ENCODE measurements at regions not wholly inside any gene's neighbourhood (a gene's known extent, or its start where the extent isn't known, plus 50 kb on each side); places are given as distances from the start of the nearest gene placed in this dataset.

- H3K27ac ChIP-seq (ENCODE audit: low read depth in 1 of 2, low read length in 1 of 2) = no peak overlapping the region
- no peaks in the 10 kb centered on the region for H3K27me3 ChIP-seq (ENCODE audit: control insufficient read depth in 3 of 3, insufficient read depth in 3 of 3, low read length in 2 of 3)
- H3K4me3 ChIP-seq = no peak overlapping the region
- WGBS, 2 donors = 82 to 87% methylated on average over 8 of the region's 8 CpGs
- DNase-seq (no peak), ATAC-seq (ENCODE audit: insufficient read depth, low FRiP score) (no peak)
- no peaks in the 10 kb centered on the region for H3K9me3 ChIP-seq (ENCODE audit: control insufficient read depth in 4 of 4, insufficient read depth in 3 of 4, low read length in 3 of 4)
- H3K9ac ChIP-seq (ENCODE audit: insufficient read depth in 1 of 2, low read length in 2 of 2) = no peak overlapping the region
- no peaks in the 10 kb centered on the region for H3K36me3 ChIP-seq (ENCODE audit: control insufficient read depth in 4 of 4, insufficient read depth in 4 of 4, low read length in 4 of 4)
- peaks cover 0 to 14% (median 11%) of the 10 kb centered on the region in 5 donors for H3K4me1 ChIP-seq (ENCODE audit: control insufficient read depth in 5 of 5, insufficient read depth in 5 of 5, low read length in 5 of 5)
- no peak for TF ChIP-seq CTCF (IDR thresholded peaks at IDR 0.05; ENCODE audit: control extremely low read depth, extremely low read depth)
These were observed 63.4 kb downstream of the KATNIP start for GRCh38 chr16:27613238-27613791.

- H3K4me1 ChIP-seq (ENCODE audit: control insufficient read depth in 5 of 5, insufficient read depth in 5 of 5, low read length in 5 of 5) = peaks cover 0 to 32% (median 20%) of the 10 kb centered on the region in 5 donors
- 92% methylated on average over 4 of the region's 4 CpGs for WGBS, 2 donors
These were observed 67.7 kb downstream of the KATNIP start for GRCh38 chr16:27617665-27618064.

GRCh38 chr16:27618165-27618564 is 68.2 kb downstream of the KATNIP start:
- no peak overlapping the region for H3K27ac ChIP-seq (ENCODE audit: low read depth in 1 of 2, low read length in 1 of 2)
- no peak overlapping the region for H3K4me3 ChIP-seq
- H3K9ac ChIP-seq (ENCODE audit: insufficient read depth in 1 of 2, low read length in 2 of 2) = no peak overlapping the region
- 89 to 94% methylated on average over 15 of the region's 15 CpGs for WGBS, 2 donors
- peaks cover 0 to 32% (median 20%) of the 10 kb centered on the region in 5 donors for H3K4me1 ChIP-seq (ENCODE audit: control insufficient read depth in 5 of 5, insufficient read depth in 5 of 5, low read length in 5 of 5)
- TF ChIP-seq CTCF (IDR thresholded peaks at IDR 0.05; ENCODE audit: control extremely low read depth, extremely low read depth) = no peak
- no peak for DNase-seq
- H3K9me3 ChIP-seq (ENCODE audit: control insufficient read depth in 4 of 4, insufficient read depth in 3 of 4, low read length in 3 of 4) = no peaks in the 10 kb centered on the region
- H3K27me3 ChIP-seq (ENCODE audit: control insufficient read depth in 3 of 3, insufficient read depth in 3 of 3, low read length in 2 of 3) = no peaks in the 10 kb centered on the region
- peaks cover 0 to 4% (median 0%) of the 10 kb centered on the region in 4 donors for H3K36me3 ChIP-seq (ENCODE audit: control insufficient read depth in 4 of 4, insufficient read depth in 4 of 4, low read length in 4 of 4)
- ATAC-seq (ENCODE audit: insufficient read depth, low FRiP score) = no peak

More at GRCh38 chr16:27617665-27618064, 67.7 kb downstream of the KATNIP start:
- no peaks in the 10 kb centered on the region for H3K9me3 ChIP-seq (ENCODE audit: control insufficient read depth in 4 of 4, insufficient read depth in 3 of 4, low read length in 3 of 4)
- peaks cover 0 to 4% (median 0%) of the 10 kb centered on the region in 4 donors for H3K36me3 ChIP-seq (ENCODE audit: control insufficient read depth in 4 of 4, insufficient read depth in 4 of 4, low read length in 4 of 4)
- H3K27me3 ChIP-seq (ENCODE audit: control insufficient read depth in 3 of 3, insufficient read depth in 3 of 3, low read length in 2 of 3) = no peaks in the 10 kb centered on the region
- ATAC-seq (ENCODE audit: insufficient read depth, low FRiP score) = no peak
- H3K9ac ChIP-seq (ENCODE audit: insufficient read depth in 1 of 2, low read length in 2 of 2) = no peak overlapping the region
- H3K27ac ChIP-seq (ENCODE audit: low read depth in 1 of 2, low read length in 1 of 2) = no peak overlapping the region
- no peak for DNase-seq
- no peak overlapping the region for H3K4me3 ChIP-seq
- no peak for TF ChIP-seq CTCF (IDR thresholded peaks at IDR 0.05; ENCODE audit: control extremely low read depth, extremely low read depth)
